Natural killer cell (primary cell): ENCODE measurements at regions not wholly inside any gene's neighbourhood (a gene's known extent, or its start where the extent isn't known, plus 50 kb on each side); places are given as distances from the start of the nearest gene placed in this dataset.

Source experiments
- ATAC-seq, 3 donors: fragments of 150-1000 bp in 2 of 3; fragments of 200-7000 bp in 1 of 3; cut with Tn5 transposase; 1 replicate in 1 of 3; 2 replicates in 2 of 3; pipeline ENCODE4 v1.10.0; 2021; ENCODE audit warnings: mild to moderate bottlenecking in 2 of 3, moderate library complexity in 2 of 3
- DNase-seq, 2 donors: peaks; one replicate each; pipeline versions ENCODE4 v3.0.0 to v3.0.0-alpha.2; 2013 to 2021; ENCODE audit warnings: mixed read lengths in 1 of 2
- H3K27ac ChIP-seq: one replicate; pipeline ENCODE4 v1.5.1; 2013; ENCODE audit warnings: mild to moderate bottlenecking, low read length
- H3K27me3 ChIP-seq: one replicate; pipeline ENCODE4 v1.6.1; 2013; ENCODE audit warnings: low read length; ENCODE audit not compliant: control insufficient read depth, insufficient read depth
- H3K36me3 ChIP-seq: one replicate; pipeline ENCODE4 v1.6.1; 2013; ENCODE audit warnings: low read length; ENCODE audit not compliant: control insufficient read depth, insufficient read depth
- H3K4me1 ChIP-seq: one replicate; pipeline ENCODE4 v1.6.1; 2013; ENCODE audit warnings: low read length; ENCODE audit not compliant: control insufficient read depth, insufficient read depth
- H3K4me3 ChIP-seq: one replicate; pipeline ENCODE4 v1.5.1; 2013; ENCODE audit warnings: low read length
- H3K9me3 ChIP-seq: one replicate; pipeline ENCODE4 v1.6.1; 2013; ENCODE audit warnings: low read length; ENCODE audit not compliant: control insufficient read depth, insufficient read depth
- H3K27ac Mint-ChIP-seq, 2 donors: one replicate each; pipeline ENCODE4 v1.8.0; 2022; ENCODE audit warnings: mild to moderate bottlenecking in 2 of 2, mixed read lengths in 2 of 2, moderate library complexity in 1 of 2
- H3K27me3 Mint-ChIP-seq, 2 donors: one replicate each; pipeline ENCODE4 v1.8.0; 2022; ENCODE audit warnings: low read depth in 2 of 2, mixed read lengths in 2 of 2
- H3K36me3 Mint-ChIP-seq: one replicate; pipeline ENCODE4 v1.8.0; 2022; ENCODE audit warnings: mixed read lengths
- H3K4me1 Mint-ChIP-seq, 2 donors: one replicate each; pipeline ENCODE4 v1.8.0; 2022; ENCODE audit warnings: mixed read lengths in 2 of 2
- H3K4me3 Mint-ChIP-seq: one replicate; pipeline ENCODE4 v1.8.0; 2022; ENCODE audit warnings: mild to moderate bottlenecking, moderate library complexity, mixed read lengths
- H3K9me3 Mint-ChIP-seq, 2 donors: one replicate each; pipeline ENCODE4 v1.8.0; 2022; ENCODE audit warnings: mixed read lengths in 2 of 2
- WGBS: methylation state at CpG from one replicate; pipeline ENCODE4 v1.1.7; 2013; ENCODE audit warnings: missing lambda C conversion rate; ENCODE audit not compliant: insufficient coverage; 5-methylcytosine and 5-hydroxymethylcytosine counted together
- intact Hi-C: fragments of 100-400 bp; cut with micrococcal nuclease; formaldehyde crosslinking; loops from one replicate; pipeline ENCODE4 v1.14.2; 2022
- TF ChIP-seq, protein P1 (sequence below): fragments of 200-600 bp; IDR thresholded peaks from one replicate; pipeline ENCODE4 v1.8.0; 2022; ENCODE audit warnings: antibody characterized with exemption

DNA sequence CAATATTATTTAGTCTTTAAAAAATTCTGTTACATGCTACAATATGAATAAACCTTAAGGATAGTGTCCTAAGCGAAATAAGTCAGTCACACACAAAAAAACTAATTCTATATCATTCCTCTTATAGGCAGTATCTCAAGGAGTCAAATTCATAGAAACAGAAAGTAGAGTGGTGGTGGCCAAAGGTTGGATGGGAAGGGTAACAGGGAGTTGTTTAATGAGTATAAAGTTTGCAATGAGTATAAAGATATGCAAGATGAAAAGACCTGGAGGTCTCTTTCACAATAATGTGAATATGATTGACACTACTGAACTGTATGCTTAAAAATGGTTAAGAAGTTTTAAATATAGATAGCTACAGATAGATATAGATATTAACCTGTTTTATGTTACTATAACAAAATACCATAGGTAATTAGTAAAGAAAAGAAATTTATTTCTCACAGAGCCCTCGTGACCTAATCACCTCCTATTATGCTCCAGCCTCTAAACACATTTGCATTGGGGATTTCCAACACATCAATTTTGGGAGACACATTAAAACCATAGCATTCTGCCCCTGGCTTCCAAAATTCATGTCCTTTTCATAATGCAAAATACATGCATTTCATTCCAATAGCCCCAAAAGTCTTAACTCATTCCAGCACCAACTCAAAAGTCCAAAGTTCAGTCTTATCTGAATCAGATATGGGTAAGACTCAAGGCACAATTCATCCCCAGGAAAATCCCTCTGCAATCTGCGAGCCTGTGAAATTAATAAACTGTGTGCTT lies 93.6 kb downstream of the ATPSCKMT start:
- Histone ChIP-seq H3K4me1 (no peaks in the 10 kb centered on the region), H3K27ac (no peak overlapping the region), H3K27me3 (peaks cover 2% of the 10 kb centered on the region), H3K36me3 (no peaks in the 10 kb centered on the region), H3K9me3 (no peaks in the 10 kb centered on the region), H3K4me3 (no peak overlapping the region)
- Mint-ChIP-seq H3K4me3 (no peak overlapping the region), H3K27me3 (peaks cover 7% of the 10 kb centered on the region in 2 donors), H3K36me3 (no peaks in the 10 kb centered on the region), H3K9me3 (no peaks in the 10 kb centered on the region), H3K27ac (no peak overlapping the region), H3K4me1 (no peaks in the 10 kb centered on the region)
- intact Hi-C loops: no loop called here
- WGBS: 73% methylated on average over 2 of the region's 3 CpGs
- DNase-seq: no peak
- no peak for ATAC-seq
- TF ChIP-seq, protein P1, sequence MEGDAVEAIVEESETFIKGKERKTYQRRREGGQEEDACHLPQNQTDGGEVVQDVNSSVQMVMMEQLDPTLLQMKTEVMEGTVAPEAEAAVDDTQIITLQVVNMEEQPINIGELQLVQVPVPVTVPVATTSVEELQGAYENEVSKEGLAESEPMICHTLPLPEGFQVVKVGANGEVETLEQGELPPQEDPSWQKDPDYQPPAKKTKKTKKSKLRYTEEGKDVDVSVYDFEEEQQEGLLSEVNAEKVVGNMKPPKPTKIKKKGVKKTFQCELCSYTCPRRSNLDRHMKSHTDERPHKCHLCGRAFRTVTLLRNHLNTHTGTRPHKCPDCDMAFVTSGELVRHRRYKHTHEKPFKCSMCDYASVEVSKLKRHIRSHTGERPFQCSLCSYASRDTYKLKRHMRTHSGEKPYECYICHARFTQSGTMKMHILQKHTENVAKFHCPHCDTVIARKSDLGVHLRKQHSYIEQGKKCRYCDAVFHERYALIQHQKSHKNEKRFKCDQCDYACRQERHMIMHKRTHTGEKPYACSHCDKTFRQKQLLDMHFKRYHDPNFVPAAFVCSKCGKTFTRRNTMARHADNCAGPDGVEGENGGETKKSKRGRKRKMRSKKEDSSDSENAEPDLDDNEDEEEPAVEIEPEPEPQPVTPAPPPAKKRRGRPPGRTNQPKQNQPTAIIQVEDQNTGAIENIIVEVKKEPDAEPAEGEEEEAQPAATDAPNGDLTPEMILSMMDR: no peak

DNA sequence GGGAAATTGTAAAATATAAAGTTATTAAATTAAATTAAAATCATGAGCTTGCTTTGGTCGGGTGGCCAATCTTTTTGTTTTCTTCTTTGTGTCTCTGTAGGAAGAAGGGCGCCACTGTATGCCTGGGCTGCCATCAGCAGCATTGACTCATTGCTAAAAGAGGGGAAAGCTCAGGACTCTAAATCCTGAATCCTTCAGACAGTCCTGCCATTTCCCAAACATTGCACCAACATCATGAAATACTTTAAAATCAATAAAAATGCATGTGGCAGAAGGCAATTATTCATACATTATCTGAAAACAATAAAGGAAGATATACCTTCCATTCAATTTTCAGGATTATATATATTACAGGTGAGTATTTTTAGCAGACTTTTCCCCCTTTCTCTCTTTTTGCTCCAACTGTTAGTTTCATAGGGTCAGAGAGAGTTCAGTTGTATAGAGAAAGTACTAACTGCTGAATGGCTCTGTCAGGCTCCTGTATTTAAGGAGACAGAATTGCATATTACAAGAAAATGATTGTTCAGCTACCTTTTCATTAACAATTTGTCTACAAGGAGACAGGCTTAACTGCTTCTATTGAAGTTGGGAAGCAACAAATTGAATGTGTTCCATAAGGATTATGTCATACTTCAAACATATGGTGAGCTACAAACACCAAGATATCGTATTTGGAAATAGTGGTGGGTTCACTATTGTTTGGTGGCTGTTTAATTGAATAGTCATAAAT lies 95.7 kb downstream of the ATPSCKMT start:
- Histone ChIP-seq H3K4me3 (no peak overlapping the region), H3K27me3 (peaks cover 2% of the 10 kb centered on the region), H3K4me1 (no peaks in the 10 kb centered on the region), H3K9me3 (no peaks in the 10 kb centered on the region), H3K27ac (no peak overlapping the region), H3K36me3 (no peaks in the 10 kb centered on the region)
- no peak for DNase-seq
- ATAC-seq: no peak
- TF ChIP-seq, protein P1: no peak
- 79% methylated on average over 2 of the region's 3 CpGs for WGBS
- intact Hi-C loops: no loop called here
- H3K9me3 Mint-ChIP-seq: no peaks in the 10 kb centered on the region
- no peaks in the 10 kb centered on the region for H3K4me1 Mint-ChIP-seq
- H3K27me3 Mint-ChIP-seq: peaks cover 7 to 9% of the 10 kb centered on the region in 2 donors
- no peaks in the 10 kb centered on the region for H3K36me3 Mint-ChIP-seq
- no peak overlapping the region for H3K27ac Mint-ChIP-seq
- no peak overlapping the region for H3K4me3 Mint-ChIP-seq

DNA sequence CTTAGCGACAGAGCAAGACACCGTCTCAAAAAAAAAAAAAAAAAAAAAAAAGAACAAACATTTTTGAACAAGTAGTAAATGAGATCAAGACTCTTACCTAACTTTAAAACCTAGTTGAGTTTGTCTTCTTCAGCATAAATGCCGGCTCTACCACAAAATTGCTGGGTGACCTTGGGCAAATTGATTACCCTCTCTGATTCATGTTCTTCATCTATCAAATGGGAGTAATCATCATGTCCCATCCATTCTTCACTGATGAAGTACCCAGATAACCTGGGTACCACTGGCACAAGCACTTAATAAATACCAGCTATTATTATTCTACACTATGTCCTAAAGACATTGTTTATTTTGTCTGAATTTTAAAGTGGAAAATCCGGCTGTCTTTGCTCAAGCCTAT lies 96.3 kb downstream of the ATPSCKMT start:
- Mint-ChIP-seq H3K27ac (no peak overlapping the region), H3K4me1 (no peaks in the 10 kb centered on the region), H3K36me3 (no peaks in the 10 kb centered on the region), H3K9me3 (no peaks in the 10 kb centered on the region), H3K27me3 (peaks cover 7 to 9% of the 10 kb centered on the region in 2 donors), H3K4me3 (no peak overlapping the region)
- Histone ChIP-seq H3K9me3 (no peaks in the 10 kb centered on the region), H3K4me1 (no peaks in the 10 kb centered on the region), H3K4me3 (no peak overlapping the region), H3K27me3 (peaks cover 2% of the 10 kb centered on the region), H3K36me3 (no peaks in the 10 kb centered on the region), H3K27ac (no peak overlapping the region)
- TF ChIP-seq, protein P1: no peak
- no peak for ATAC-seq
- 82% methylated on average over 2 of the region's 4 CpGs for WGBS
- DNase-seq: no peak
- intact Hi-C loops: no loop called here
